ENCODE measurements at regions not wholly inside any gene's neighbourhood (a gene's known extent, or its start where the extent isn't known, plus 50 kb on each side); places are given as distances from the start of the nearest gene placed in this dataset.

DNA sequence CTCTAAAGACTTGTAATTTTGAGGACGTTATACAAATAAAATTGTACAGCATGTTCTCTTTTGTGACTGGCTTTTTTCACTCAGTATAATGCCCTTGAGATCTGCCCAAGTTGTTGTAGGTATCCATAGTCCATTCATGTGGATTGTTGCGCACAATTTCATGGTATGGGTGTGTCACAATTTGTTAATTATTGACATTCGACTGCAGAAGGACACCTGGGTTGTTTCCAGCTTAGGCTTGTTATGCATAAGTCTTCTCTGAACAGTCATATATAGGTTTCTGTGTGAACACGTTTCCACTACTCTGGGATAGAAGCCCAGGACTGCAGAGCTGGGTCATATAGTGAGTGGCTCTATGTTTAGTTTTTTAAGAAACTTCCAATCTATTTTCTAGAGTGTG, 800.8 kb upstream of the SALL3 start:
- no peak for DNase-seq (ENCODE audit: low read depth in 4 of 4, low spot score in 1 of 4)

DNA sequence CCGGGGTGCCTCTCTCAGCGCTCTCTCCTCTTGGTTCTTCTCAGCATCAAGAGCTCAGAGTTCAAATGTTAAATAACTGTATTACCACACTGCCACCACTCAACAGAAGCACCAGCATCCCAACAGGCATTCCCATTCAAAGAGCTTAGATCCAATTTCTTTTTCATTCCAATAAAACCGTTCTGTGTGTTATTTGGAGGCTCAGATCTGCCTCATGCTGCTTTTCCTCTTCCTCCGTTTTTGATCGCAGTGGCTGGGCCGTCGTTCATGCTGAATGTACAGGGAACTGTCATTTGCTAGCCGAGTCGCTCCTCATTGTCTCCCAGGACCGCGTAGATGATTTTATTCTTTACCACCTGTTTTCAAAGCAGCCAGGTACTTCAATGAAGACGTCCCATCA, 798.9 kb upstream of the SALL3 start:
- no peak for DNase-seq (ENCODE audit: low read depth in 4 of 4, low spot score in 1 of 4)

GRCh38 chr18:78183815-78184214, 795.8 kb upstream of the SALL3 start:
- no peak for DNase-seq (ENCODE audit: low read depth in 4 of 4, low spot score in 1 of 4)

DNA sequence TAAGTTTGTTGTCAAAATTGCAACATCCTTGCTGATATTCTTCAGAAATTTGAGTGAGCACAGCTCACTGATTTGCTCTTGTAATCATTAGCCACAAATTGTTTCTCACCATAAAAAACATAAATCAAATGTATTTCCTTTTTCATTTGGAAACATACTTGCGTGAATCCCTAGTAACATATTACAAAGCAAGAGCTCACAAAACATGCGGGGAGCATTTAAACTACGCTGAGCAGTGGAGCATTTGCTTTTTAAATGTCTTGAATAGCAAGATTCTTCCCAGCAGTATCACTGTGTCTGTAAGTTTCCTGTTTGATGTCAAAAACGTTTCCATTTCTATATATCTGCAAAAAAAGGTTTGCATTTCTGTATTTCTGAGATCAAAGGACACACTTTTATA, 788.3 kb upstream of the SALL3 start:
- DNase-seq (ENCODE audit: low read depth in 4 of 4, low spot score in 1 of 4), result no peak

GRCh38 chr18:78192054-78192453, 787.6 kb upstream of the SALL3 start:
- DNase-seq (ENCODE audit: low read depth in 4 of 4, low spot score in 1 of 4), result no peak

GRCh38 chr18:78196280-78196679, 783.3 kb upstream of the SALL3 start:
- no peak for DNase-seq (ENCODE audit: low read depth in 4 of 4, low spot score in 1 of 4)

DNA sequence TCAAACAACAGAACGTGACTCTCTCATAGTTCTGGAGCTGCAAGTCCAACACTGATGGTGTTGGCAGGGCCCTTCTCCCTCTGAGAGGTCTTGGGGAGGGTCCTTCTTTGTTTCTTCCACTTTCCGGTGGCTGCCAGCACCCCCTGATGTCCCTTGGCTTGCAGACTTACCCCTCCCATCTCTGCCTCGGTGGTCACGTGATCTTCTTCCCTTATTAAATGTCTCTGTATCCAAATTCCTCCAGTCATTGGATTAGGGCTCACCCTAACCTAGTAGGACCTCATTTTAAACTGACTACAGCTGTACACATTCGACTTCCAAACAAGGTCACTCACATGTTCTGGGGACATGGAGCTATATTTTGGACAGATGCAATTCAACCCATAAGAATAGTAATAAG, 780.6 kb upstream of the SALL3 start:
- DNase-seq (ENCODE audit: low read depth in 4 of 4, low spot score in 1 of 4), result no peak

DNA sequence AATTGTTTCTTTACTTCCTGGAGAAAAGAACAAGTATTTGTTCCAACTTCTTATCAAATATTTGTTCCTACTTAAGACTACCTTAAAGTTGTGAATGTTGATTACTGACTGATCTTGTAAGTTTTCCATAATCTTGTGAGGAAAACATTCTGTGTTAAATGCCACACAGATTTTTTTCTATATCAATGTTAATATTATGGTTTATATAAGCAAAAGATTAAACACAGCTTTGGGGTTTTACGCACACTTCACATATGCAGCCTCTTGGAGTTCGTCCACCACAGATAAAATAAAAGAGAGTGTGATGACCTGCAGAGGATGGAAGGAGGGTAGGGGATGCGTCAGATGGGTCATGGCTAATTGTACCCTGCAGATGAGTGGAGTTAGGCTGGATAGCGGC, 780.0 kb upstream of the SALL3 start:
- no peak for DNase-seq (ENCODE audit: low read depth in 4 of 4, low spot score in 1 of 4)

DNA sequence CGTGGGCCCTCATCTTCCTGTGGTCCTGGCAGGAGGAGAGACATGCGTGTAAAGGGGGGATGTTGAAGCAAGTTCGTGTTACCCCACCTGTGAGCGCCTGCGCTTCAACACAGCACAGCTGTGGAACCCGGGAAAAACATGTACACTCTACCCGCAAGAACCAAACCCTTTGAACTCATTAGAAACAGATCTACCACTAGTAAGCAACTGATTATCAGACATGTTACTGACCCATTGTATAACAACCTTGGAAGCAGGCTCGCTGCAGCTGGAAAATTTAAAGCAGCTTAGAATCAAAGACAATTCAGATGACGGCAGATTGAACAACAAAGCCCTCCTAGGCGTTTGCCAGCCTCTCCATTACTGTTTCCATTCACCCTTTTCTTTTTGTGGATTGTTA, 771.7 kb upstream of the SALL3 start:
- DNase-seq (ENCODE audit: low read depth in 4 of 4, low spot score in 1 of 4), result no peak

- no peak for DNase-seq (ENCODE audit: low read depth in 4 of 4, low spot score in 1 of 4)
Measured at GRCh38 chr18:78208461-78208860, 771.2 kb upstream of the SALL3 start.

- DNase-seq (ENCODE audit: low read depth in 4 of 4, low spot score in 1 of 4), result no peak
Measured at GRCh38 chr18:78213361-78213994, 766.1 kb upstream of the SALL3 start.

- DNase-seq (ENCODE audit: low read depth in 4 of 4, low spot score in 1 of 4), result no peak
Measured at GRCh38 chr18:78221496-78221895, 758.1 kb upstream of the SALL3 start.

DNA sequence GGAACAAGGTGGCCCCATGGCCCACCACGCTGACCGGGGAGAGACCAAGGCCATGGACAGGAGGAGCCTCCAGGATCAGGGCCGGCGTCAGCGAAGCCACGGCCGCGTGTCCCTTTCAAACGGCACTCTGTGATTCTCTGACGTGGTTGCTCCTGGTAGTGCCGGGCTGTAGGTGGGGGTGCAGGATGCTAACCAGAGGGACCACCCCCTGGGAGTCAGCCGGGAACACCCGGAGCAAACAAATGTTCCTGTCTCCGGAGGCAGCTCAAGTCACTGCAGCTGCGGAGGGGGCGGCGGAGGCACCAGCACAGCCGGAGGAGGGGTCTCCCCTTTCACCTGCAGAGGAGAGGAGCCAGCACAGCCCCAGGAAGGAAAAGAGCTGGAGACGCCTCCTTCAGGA, 750.6 kb upstream of the SALL3 start:
- no peak for DNase-seq (ENCODE audit: low read depth in 4 of 4, low spot score in 1 of 4)

DNA sequence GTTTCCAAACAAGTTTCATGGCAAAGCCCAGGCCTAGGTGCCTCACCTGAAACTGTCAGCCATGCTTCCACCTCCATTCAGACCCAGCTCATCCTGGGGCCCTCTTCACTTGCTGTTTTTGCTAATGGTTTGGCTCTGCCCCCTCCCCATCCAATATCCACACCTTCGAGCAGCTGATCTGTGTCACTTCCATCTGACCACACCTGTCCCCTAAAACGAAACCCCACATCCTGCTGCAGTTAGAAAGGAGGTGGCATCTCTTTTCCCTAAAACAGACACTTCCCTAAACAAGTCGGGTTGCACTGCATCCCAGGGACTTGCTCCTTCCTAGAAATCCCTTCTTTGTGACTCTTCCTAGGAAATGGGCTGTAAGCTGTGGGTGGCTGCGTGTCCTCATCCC, 748.7 kb upstream of the SALL3 start:
- DNase-seq (ENCODE audit: low read depth in 4 of 4, low spot score in 1 of 4), result no peak

- DNase-seq (ENCODE audit: low read depth in 4 of 4, low spot score in 1 of 4), result no peak
Measured at GRCh38 chr18:78232196-78232595, 747.4 kb upstream of the SALL3 start.

DNA sequence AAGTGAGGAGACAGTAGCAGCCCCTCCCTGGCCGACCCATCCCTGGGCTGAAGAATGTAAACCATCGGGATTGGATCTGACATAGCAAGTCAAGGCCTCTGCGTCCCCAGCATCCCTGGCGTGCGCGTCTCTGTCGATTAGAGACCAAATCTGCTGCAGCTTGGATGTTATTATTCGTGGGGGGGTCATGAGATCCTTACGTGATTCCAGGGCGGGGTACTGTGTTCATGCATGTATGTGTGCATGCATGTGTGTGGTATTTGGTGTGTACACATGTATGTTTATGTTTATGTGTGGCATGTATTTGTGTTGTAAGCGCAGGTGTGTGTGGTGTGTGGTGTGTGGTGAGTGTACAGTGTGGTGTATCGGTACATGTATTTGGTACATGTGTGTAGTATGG, 741.8 kb upstream of the SALL3 start:
- DNase-seq (ENCODE audit: low read depth in 4 of 4, low spot score in 1 of 4), result no peak

GRCh38 chr18:78238404-78239089, 741.1 kb upstream of the SALL3 start:
- no peak for DNase-seq (ENCODE audit: low read depth in 4 of 4, low spot score in 1 of 4)

- DNase-seq (ENCODE audit: low read depth in 4 of 4, low spot score in 1 of 4), result no peak
Measured at GRCh38 chr18:78239090-78239457, 740.5 kb upstream of the SALL3 start.

DNA sequence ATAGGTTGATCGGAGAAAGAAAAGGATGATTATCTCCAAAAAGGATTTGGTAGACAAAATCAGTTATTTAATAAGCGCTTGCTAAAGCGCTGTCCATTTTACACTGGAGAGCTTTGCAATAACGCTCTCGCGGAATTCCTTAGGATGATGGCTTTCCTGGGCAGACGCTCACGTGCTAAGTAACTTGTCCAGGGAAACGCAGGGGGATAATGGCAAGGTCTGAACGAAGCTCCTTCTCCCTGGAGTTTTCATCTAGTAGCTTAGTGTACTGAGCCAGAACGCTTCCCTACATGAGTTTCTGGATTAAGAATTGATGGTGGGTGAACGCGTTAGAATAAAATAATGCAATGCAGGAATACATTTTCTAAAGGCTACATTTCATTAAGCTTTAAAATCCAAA, 739.5 kb upstream of the SALL3 start:
- no peak for DNase-seq (ENCODE audit: low read depth in 4 of 4, low spot score in 1 of 4)

GRCh38 chr18:78240627-78241252, 738.9 kb upstream of the SALL3 start:
- DNase-seq (ENCODE audit: low read depth in 4 of 4, low spot score in 1 of 4), result no peak

DNA sequence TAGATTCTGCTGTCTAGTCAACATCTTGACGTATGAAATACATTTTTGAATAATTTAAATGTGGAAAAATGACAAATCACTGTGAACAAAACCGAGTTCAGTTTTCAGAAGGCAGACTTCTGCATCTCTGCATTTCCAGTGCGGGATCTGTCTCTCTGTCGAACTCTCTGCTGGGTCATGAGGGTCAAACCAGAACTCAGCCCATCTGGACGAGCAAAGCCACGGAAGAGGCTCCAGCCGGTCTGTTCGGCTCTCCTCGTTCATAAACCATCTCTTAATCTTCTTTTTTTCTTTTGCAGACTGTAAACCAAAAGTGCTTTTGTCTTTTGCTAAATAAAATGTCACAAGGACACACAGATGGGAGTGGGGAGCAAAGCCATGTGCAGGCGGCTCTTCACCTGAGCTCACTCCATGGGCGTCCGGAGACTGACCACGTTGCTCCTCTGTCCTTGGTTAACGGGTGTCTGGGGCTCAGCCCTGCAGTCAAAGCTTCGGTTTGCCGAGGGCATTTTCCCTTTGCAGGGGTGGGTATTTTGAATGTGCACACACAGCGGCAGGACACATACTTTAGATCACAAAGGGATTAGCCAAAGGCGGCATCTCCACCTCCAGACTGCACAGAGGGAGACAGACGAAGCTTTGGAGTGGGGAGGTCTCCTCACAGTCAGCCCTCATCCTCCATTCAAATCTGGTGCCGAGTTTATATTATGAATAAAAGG, 737.9 kb upstream of the SALL3 start:
- no peak for DNase-seq (ENCODE audit: low read depth in 4 of 4, low spot score in 1 of 4)

DNA sequence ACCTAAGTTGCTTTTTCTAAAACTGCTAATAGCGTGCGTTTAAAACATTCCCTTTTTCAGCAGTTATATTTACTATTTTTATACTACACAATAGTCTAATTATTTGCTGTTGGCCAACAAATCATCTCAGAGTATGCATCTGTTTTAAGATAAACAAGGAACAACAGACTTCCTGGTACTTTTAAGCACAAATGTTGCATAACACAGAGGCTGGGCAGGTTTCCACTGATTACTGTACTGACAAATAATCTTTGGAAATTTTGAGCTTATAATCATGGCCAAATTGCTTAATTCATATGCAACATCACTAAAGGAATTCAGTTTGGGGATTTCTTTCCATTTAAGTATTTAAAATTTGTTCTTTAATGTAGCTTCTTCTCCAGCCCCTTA, 737.4 kb upstream of the SALL3 start:
- DNase-seq (ENCODE audit: low read depth in 4 of 4, low spot score in 1 of 4), result no peak
